ENCODE measurements at regions not wholly inside any gene's neighbourhood (a gene's known extent, or its start where the extent isn't known, plus 50 kb on each side); places are given as distances from the start of the nearest gene placed in this dataset.

DNA sequence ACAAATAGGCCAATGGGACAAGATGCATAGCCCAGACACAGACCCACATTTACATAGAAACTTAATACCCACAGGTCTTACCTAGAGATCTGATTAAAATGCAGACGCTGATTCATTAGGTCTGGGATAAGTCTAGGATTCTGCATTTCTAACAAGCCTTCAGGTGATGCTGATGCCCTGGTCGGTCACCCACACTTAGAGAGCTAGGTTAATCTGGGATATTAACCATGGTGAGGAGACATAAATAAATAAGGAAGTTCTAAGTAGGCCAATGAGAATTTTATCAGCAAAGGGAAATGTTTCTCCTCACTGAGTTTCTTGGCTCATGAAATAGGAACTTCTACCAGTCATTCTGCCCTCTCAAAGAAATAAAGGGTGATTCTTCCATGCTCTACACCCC is 120.1 kb downstream of the BMP4 start:
- H3K27ac ChIP-seq: no peak overlapping the region
- H3K9me3 ChIP-seq: no peaks in the 10 kb centered on the region
- H3K36me3 ChIP-seq: no peaks in the 10 kb centered on the region
- no peaks in the 10 kb centered on the region for H3K4me1 ChIP-seq
- no peak overlapping the region for H3K9ac ChIP-seq (ENCODE audit: low read depth in 2 of 2, low read length in 2 of 2)
- H3K4me3 ChIP-seq: no peak overlapping the region
- no peak for DNase-seq
- no peaks in the 10 kb centered on the region for H3K27me3 ChIP-seq
- intact Hi-C loops (cut with DNase I): no loop called here
- TF ChIP-seq, protein P1, sequence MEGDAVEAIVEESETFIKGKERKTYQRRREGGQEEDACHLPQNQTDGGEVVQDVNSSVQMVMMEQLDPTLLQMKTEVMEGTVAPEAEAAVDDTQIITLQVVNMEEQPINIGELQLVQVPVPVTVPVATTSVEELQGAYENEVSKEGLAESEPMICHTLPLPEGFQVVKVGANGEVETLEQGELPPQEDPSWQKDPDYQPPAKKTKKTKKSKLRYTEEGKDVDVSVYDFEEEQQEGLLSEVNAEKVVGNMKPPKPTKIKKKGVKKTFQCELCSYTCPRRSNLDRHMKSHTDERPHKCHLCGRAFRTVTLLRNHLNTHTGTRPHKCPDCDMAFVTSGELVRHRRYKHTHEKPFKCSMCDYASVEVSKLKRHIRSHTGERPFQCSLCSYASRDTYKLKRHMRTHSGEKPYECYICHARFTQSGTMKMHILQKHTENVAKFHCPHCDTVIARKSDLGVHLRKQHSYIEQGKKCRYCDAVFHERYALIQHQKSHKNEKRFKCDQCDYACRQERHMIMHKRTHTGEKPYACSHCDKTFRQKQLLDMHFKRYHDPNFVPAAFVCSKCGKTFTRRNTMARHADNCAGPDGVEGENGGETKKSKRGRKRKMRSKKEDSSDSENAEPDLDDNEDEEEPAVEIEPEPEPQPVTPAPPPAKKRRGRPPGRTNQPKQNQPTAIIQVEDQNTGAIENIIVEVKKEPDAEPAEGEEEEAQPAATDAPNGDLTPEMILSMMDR (IDR thresholded peaks at IDR 0.05): no peak

DNA sequence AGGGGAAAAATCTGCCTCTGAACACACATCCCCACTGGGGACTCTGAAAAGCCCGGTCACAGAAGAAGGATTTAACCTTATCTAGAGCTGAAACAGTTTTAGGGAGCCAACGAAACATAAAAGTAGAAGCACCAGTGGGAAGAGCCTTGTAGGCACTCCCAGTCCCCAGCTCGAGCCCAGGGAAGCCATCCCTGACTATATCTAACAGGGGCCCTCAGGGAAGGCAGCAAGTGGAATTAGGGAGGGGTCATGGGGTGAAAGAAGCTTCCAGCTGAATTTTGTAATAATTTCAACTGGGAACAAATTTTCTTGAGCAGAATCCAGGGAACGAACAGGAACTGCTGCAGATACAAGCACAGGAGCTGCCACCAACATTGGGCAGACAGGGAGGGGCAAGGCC is 127.8 kb downstream of the BMP4 start:
- no peaks in the 10 kb centered on the region for H3K27me3 ChIP-seq
- H3K36me3 ChIP-seq: no peaks in the 10 kb centered on the region
- no peak for DNase-seq
- H3K4me3 ChIP-seq: no peak overlapping the region
- TF ChIP-seq, protein P1 (IDR thresholded peaks at IDR 0.05): no peak
- no peaks in the 10 kb centered on the region for H3K9me3 ChIP-seq
- no peak overlapping the region for H3K9ac ChIP-seq (ENCODE audit: low read depth in 2 of 2, low read length in 2 of 2)
- H3K4me1 ChIP-seq: no peaks in the 10 kb centered on the region
- no peak overlapping the region for H3K27ac ChIP-seq
- intact Hi-C loops (cut with DNase I): no loop called here

GRCh38 chr14:53824061-53824460 is 132.6 kb downstream of the BMP4 start:
- TF ChIP-seq, protein P1 (IDR thresholded peaks at IDR 0.05): no peak
- Histone ChIP-seq H3K36me3 (no peaks in the 10 kb centered on the region), H3K9ac (ENCODE audit: low read depth in 2 of 2, low read length in 2 of 2) (no peak overlapping the region), H3K9me3 (no peaks in the 10 kb centered on the region), H3K4me3 (no peak overlapping the region), H3K27me3 (no peaks in the 10 kb centered on the region), H3K27ac (no peak overlapping the region), H3K4me1 (no peaks in the 10 kb centered on the region)
- no peak for DNase-seq
- intact Hi-C loops (cut with DNase I): no loop called here

- DNase-seq: no peak
- no peaks in the 10 kb centered on the region for H3K9me3 ChIP-seq
- H3K36me3 ChIP-seq: no peaks in the 10 kb centered on the region
- H3K27ac ChIP-seq: no peak overlapping the region
- no peak overlapping the region for H3K4me3 ChIP-seq
- H3K9ac ChIP-seq (ENCODE audit: low read depth in 2 of 2, low read length in 2 of 2): no peak overlapping the region
- TF ChIP-seq, protein P1 (IDR thresholded peaks at IDR 0.05): no peak
- intact Hi-C loops (cut with DNase I): no loop called here
- H3K4me1 ChIP-seq: no peaks in the 10 kb centered on the region
- no peaks in the 10 kb centered on the region for H3K27me3 ChIP-seq
These were observed 142.2 kb downstream of the BMP4 start for GRCh38 chr14:53814392-53814791.

DNA sequence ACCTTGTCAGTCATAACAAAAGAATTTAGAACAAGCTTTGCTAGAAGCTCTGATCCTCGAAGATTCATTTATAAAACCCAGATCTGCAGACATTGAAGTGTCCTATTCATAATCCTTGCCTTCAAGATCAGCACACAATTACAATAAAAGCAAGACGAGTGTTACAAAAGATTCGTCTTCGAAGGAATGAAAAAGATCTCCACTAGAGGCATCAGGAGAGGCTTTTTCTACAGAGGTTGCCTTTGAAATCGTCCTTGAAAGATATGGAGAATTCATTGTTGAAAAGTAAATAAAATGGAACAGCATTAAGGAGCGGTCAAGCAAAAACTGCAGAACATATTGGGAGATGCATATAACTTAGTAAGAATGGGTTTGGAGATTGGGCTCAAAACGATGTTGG is 146.4 kb downstream of the BMP4 start:
- TF ChIP-seq, protein P1 (IDR thresholded peaks at IDR 0.05): no peak
- no peaks in the 10 kb centered on the region for H3K36me3 ChIP-seq
- intact Hi-C loops (cut with DNase I): no loop called here

DNA sequence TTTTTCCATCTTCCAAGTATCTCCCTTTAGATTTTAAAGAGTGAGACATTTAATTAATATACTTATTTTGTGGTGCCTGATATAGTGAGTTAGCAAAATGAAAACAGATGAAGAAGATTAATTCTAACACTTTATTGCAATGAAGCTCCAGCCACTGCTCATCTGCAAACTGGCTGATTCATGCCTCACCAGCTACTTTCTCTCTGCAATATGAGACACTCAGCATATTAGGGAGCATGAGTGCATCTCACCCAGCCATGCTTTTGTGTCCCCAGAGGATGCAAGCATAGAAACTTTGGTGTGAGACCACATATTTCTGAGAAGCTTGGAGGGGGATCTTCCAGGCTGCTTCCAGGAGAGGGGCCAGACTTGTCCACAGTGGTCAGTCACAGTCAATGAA is 148.6 kb downstream of the BMP4 start:
- intact Hi-C loops (cut with DNase I): no loop called here
- Histone ChIP-seq H3K4me1 (no peaks in the 10 kb centered on the region), H3K4me3 (no peak overlapping the region), H3K9me3 (no peaks in the 10 kb centered on the region), H3K9ac (ENCODE audit: low read depth in 2 of 2, low read length in 2 of 2) (no peak overlapping the region), H3K27ac (no peak overlapping the region), H3K27me3 (no peaks in the 10 kb centered on the region), H3K36me3 (no peaks in the 10 kb centered on the region)
- TF ChIP-seq, protein P1 (IDR thresholded peaks at IDR 0.05): no peak
- DNase-seq: no peak

More for the DNA sequence above, 146.4 kb downstream of the BMP4 start:
- Histone ChIP-seq H3K4me1 (no peaks in the 10 kb centered on the region), H3K4me3 (no peak overlapping the region), H3K27me3 (no peaks in the 10 kb centered on the region), H3K9me3 (no peaks in the 10 kb centered on the region), H3K27ac (no peak overlapping the region), H3K9ac (ENCODE audit: low read depth in 2 of 2, low read length in 2 of 2) (no peak overlapping the region)
- DNase-seq: no peak

Measured in colonic mucosa (tissue), 4 donors.